ENCODE measurements at regions not wholly inside any gene's neighbourhood (a gene's known extent, or its start where the extent isn't known, plus 50 kb on each side); places are given as distances from the start of the nearest gene placed in this dataset.

DNA sequence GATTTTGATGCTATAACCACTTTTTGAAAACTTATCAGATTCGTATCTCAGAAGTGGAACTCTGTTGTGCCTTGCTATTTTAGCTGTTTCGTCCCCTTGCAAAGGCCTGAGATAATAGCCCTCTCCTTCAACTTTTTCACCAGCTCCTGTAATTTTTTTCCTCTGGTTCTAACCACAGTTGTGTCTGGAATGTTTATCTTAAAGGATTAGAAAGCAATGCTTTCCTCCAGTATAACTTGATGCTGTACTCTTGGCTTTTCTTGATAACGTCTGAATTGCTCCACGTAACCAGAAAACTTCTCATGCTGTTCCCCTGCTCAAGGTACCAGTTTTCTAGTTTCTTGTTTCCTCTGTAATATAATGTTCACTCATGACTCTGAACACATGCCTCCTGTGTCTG, 209.4 kb downstream of the DTWD2 start:
- no TSS peak for BruUV-seq (replicated peaks)

DNA sequence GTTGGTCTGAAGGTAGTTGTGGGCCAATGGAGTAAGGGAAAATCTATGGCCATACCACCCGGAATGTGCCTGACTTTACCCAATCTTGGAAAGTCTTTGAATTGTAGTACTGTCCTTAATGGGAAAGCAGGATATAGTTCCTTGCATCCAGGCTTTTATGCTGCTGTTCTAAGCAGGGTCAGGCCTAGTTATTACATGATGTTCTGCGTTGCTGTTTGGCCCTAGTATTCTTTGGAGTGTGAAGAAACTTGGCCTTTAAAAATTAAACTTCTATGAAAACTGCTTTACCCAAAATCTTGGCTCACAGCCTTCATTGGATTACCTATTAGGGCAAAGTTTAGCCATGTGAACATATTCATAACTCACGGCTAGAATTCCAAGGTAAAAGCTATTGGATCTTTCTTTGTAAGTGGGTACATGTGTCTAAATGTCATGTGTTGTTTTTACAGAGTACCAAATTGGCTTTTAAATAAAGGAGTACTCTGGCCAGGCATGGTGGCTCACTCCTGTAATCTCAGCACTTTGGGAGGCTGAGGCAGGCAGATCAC, 211.1 kb downstream of the DTWD2 start:
- no peaks in the 10 kb centered on the region for H3K9me2 ChIP-seq (ENCODE audit: insufficient read depth, low read length)
- no peak overlapping the region for H3K4me3 ChIP-seq (ENCODE audit: low read depth, low read length, poor library complexity, severe bottlenecking)
- H3K79me2 ChIP-seq (ENCODE audit: insufficient read depth, low read depth, low read length), result no peaks in the 10 kb centered on the region
- no TSS peak for BruUV-seq (replicated peaks)
- no peak for DNase-seq (ENCODE audit: low spot score)
- TF ChIP-seq EZH2phosphoT487 (IDR thresholded peaks at IDR 0.05; ENCODE audit: borderline replicate concordance, low read depth, low read length), result no peak
- TF ChIP-seq, protein P1, sequence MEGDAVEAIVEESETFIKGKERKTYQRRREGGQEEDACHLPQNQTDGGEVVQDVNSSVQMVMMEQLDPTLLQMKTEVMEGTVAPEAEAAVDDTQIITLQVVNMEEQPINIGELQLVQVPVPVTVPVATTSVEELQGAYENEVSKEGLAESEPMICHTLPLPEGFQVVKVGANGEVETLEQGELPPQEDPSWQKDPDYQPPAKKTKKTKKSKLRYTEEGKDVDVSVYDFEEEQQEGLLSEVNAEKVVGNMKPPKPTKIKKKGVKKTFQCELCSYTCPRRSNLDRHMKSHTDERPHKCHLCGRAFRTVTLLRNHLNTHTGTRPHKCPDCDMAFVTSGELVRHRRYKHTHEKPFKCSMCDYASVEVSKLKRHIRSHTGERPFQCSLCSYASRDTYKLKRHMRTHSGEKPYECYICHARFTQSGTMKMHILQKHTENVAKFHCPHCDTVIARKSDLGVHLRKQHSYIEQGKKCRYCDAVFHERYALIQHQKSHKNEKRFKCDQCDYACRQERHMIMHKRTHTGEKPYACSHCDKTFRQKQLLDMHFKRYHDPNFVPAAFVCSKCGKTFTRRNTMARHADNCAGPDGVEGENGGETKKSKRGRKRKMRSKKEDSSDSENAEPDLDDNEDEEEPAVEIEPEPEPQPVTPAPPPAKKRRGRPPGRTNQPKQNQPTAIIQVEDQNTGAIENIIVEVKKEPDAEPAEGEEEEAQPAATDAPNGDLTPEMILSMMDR (conservative IDR thresholded peaks at IDR 0.05; ENCODE audit: low read length), result no peak
- no peaks in the 10 kb centered on the region for H3K4me1 ChIP-seq (ENCODE audit: insufficient read depth, low read length, poor library complexity, severe bottlenecking)
- H4K20me1 ChIP-seq (ENCODE audit: insufficient read depth, low read length), result no peaks in the 10 kb centered on the region
- no peaks in the 10 kb centered on the region for H3K36me3 ChIP-seq (ENCODE audit: insufficient read depth, low read length)
- H3K9me3 ChIP-seq (ENCODE audit: low read length), result no peaks in the 10 kb centered on the region
- ChIA-PET POLR2A (no interaction called here), CTCF (ENCODE audit: unreplicated experiment) (no interaction called here)
- no peak overlapping the region for H2AFZ ChIP-seq (ENCODE audit: low read length)
- H3K27ac ChIP-seq (ENCODE audit: low read depth, low read length, poor library complexity, severe bottlenecking), result no peak overlapping the region
- no peak overlapping the region for H3K4me2 ChIP-seq (ENCODE audit: low read length)
- intact Hi-C loops (cut with micrococcal nuclease; ENCODE audit: unreplicated experiment), result no loop called here

More for the DNA sequence above, 209.4 kb downstream of the DTWD2 start:
- TF ChIP-seq EZH2phosphoT487 (IDR thresholded peaks at IDR 0.05; ENCODE audit: borderline replicate concordance, low read depth, low read length), result no peak
- TF ChIP-seq, protein P1 (conservative IDR thresholded peaks at IDR 0.05; ENCODE audit: low read length), result no peak
- Histone ChIP-seq H3K4me3 (ENCODE audit: low read depth, low read length, poor library complexity, severe bottlenecking) (no peak overlapping the region), H3K9me2 (ENCODE audit: insufficient read depth, low read length) (no peaks in the 10 kb centered on the region), H3K27ac (ENCODE audit: low read depth, low read length, poor library complexity, severe bottlenecking) (no peak overlapping the region), H4K20me1 (ENCODE audit: insufficient read depth, low read length) (no peaks in the 10 kb centered on the region), H2AFZ (ENCODE audit: low read length) (no peak overlapping the region), H3K36me3 (ENCODE audit: insufficient read depth, low read length) (no peaks in the 10 kb centered on the region), H3K9me3 (ENCODE audit: low read length) (no peaks in the 10 kb centered on the region), H3K79me2 (ENCODE audit: insufficient read depth, low read depth, low read length) (no peaks in the 10 kb centered on the region), H3K4me1 (ENCODE audit: insufficient read depth, low read length, poor library complexity, severe bottlenecking) (no peaks in the 10 kb centered on the region), H3K4me2 (ENCODE audit: low read length) (no peak overlapping the region)
- CTCF ChIA-PET (ENCODE audit: unreplicated experiment), result no interaction called here
- no peak for DNase-seq (ENCODE audit: low spot score)
- intact Hi-C loops (cut with micrococcal nuclease; ENCODE audit: unreplicated experiment), result no loop called here
- POLR2A ChIA-PET, result no interaction called here

DNA sequence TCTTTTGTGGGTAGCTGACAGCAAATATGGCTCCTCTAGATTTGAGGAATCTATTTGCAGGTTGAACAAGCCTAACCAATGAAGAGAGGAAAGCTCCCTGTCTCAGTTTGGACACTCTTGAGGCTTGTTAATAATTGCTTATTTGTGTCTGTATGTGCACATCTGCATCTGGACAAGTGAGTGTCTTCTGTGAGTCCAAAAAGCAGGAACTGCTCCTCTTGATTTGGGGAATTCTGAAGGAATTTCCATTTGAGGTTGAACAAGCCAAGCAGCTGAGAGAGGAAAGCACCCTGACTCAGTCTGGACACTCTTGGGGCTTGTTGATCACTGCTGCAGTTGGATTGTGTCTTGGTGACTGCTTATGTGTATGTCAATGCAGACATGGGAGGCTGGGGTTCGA, 211.6 kb downstream of the DTWD2 start:
- intact Hi-C loops (cut with micrococcal nuclease; ENCODE audit: unreplicated experiment), result no loop called here
- Histone ChIP-seq H3K27ac (ENCODE audit: low read depth, low read length, poor library complexity, severe bottlenecking) (no peak overlapping the region), H4K20me1 (ENCODE audit: insufficient read depth, low read length) (no peaks in the 10 kb centered on the region), H3K9me3 (ENCODE audit: low read length) (no peaks in the 10 kb centered on the region), H2AFZ (ENCODE audit: low read length) (no peak overlapping the region), H3K36me3 (ENCODE audit: insufficient read depth, low read length) (no peaks in the 10 kb centered on the region), H3K79me2 (ENCODE audit: insufficient read depth, low read depth, low read length) (no peaks in the 10 kb centered on the region), H3K4me3 (ENCODE audit: low read depth, low read length, poor library complexity, severe bottlenecking) (no peak overlapping the region), H3K9me2 (ENCODE audit: insufficient read depth, low read length) (no peaks in the 10 kb centered on the region), H3K4me1 (ENCODE audit: insufficient read depth, low read length, poor library complexity, severe bottlenecking) (no peaks in the 10 kb centered on the region), H3K4me2 (ENCODE audit: low read length) (no peak overlapping the region)
- no peak for DNase-seq (ENCODE audit: low spot score)
- ChIA-PET POLR2A (no interaction called here), CTCF (ENCODE audit: unreplicated experiment) (no interaction called here)
- BruUV-seq (replicated peaks), result no TSS peak
- TF ChIP-seq, protein P1 (conservative IDR thresholded peaks at IDR 0.05; ENCODE audit: low read length), result no peak
- no peak for TF ChIP-seq EZH2phosphoT487 (IDR thresholded peaks at IDR 0.05; ENCODE audit: borderline replicate concordance, low read depth, low read length)
